WTC11 (cell line): ENCODE measurements at regions not wholly inside any gene's neighbourhood (a gene's known extent, or its start where the extent isn't known, plus 50 kb on each side); places are given as distances from the start of the nearest gene placed in this dataset.

Experiments
- ESRRA ChIP-seq: sonication (generic); formaldehyde crosslinking; IDR thresholded peaks from 2 replicates; pipeline ENCODE4 v1.8.1; 2022; ENCODE audit warnings: mild to moderate bottlenecking, missing genetic modification reagents, borderline replicate concordance
- GABPB1 ChIP-seq: sonication (generic); formaldehyde crosslinking; IDR thresholded peaks from 2 replicates; pipeline ENCODE4 v1.8.1; 2023; ENCODE audit warnings: mild to moderate bottlenecking, missing genetic modification reagents
- IRF2 ChIP-seq: sonication (generic); formaldehyde crosslinking; IDR thresholded peaks from 2 replicates; pipeline ENCODE4 v1.8.0; 2022; ENCODE audit warnings: low read depth, missing genetic modification reagents, borderline replicate concordance
- JUN ChIP-seq: sonication (generic); formaldehyde crosslinking; IDR thresholded peaks from 2 replicates; pipeline ENCODE4 v1.8.0; 2023; ENCODE audit warnings: mild to moderate bottlenecking, missing genetic modification reagents
- NR1H2 ChIP-seq: sonication (generic); formaldehyde crosslinking; IDR thresholded peaks from 2 replicates; pipeline ENCODE4 v1.9.0; 2021; ENCODE audit warnings: mild to moderate bottlenecking, moderate library complexity, missing genetic modification reagents
- TEAD4 ChIP-seq: sonication (generic); formaldehyde crosslinking; IDR thresholded peaks from 2 replicates; pipeline ENCODE4 v1.8.0; 2022; ENCODE audit warnings: mild to moderate bottlenecking, missing genetic modification reagents
- USF2 ChIP-seq: sonication (generic); formaldehyde crosslinking; IDR thresholded peaks from 2 replicates; pipeline ENCODE4 v1.8.1; 2023; ENCODE audit warnings: mild to moderate bottlenecking, missing genetic modification reagents, moderate library complexity
- ZNF219 ChIP-seq: sonication (generic); formaldehyde crosslinking; IDR thresholded peaks from 2 replicates; pipeline ENCODE4 v1.8.0; 2023; ENCODE audit warnings: missing genetic modification reagents, mild to moderate bottlenecking, borderline replicate concordance
- TF ChIP-seq, protein P1 (sequence below): fragments of 200-600 bp; IDR thresholded peaks from 2 replicates; pipeline ENCODE4 v1.8.0; 2022; ENCODE audit warnings: antibody characterized with exemption
- TF ChIP-seq, protein P2 (sequence below): sonication (generic); formaldehyde crosslinking; conservative IDR thresholded peaks from 2 replicates; pipeline ENCODE4 v1.8.1; 2022; ENCODE audit warnings: mild to moderate bottlenecking, missing genetic modification reagents
- TF ChIP-seq, protein P3 (sequence below): sonication (generic); formaldehyde crosslinking; IDR thresholded peaks from 2 replicates; pipeline ENCODE4 v1.8.1; 2022; ENCODE audit warnings: mild to moderate bottlenecking, missing genetic modification reagents, moderate library complexity, borderline replicate concordance
- TF ChIP-seq, protein P4 (sequence below): sonication (generic); formaldehyde crosslinking; IDR thresholded peaks from 2 replicates; pipeline ENCODE4 v1.8.1; 2023; ENCODE audit warnings: mild to moderate bottlenecking, moderate library complexity, missing genetic modification reagents
- TF ChIP-seq, protein P5 (sequence below): sonication (generic); formaldehyde crosslinking; IDR thresholded peaks from 2 replicates; pipeline ENCODE4 v1.8.0; 2022; ENCODE audit warnings: mild to moderate bottlenecking, missing genetic modification reagents

GRCh38 chr2:14905571-14905970 is 273.1 kb downstream of the LRATD1 start:
- TF ChIP-seq ZNF219 = no peak
- TF ChIP-seq, protein P1, sequence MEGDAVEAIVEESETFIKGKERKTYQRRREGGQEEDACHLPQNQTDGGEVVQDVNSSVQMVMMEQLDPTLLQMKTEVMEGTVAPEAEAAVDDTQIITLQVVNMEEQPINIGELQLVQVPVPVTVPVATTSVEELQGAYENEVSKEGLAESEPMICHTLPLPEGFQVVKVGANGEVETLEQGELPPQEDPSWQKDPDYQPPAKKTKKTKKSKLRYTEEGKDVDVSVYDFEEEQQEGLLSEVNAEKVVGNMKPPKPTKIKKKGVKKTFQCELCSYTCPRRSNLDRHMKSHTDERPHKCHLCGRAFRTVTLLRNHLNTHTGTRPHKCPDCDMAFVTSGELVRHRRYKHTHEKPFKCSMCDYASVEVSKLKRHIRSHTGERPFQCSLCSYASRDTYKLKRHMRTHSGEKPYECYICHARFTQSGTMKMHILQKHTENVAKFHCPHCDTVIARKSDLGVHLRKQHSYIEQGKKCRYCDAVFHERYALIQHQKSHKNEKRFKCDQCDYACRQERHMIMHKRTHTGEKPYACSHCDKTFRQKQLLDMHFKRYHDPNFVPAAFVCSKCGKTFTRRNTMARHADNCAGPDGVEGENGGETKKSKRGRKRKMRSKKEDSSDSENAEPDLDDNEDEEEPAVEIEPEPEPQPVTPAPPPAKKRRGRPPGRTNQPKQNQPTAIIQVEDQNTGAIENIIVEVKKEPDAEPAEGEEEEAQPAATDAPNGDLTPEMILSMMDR = no peak
- no peak for TF ChIP-seq JUN (CRISPR knock-in tag)
- TF ChIP-seq, protein P2, sequence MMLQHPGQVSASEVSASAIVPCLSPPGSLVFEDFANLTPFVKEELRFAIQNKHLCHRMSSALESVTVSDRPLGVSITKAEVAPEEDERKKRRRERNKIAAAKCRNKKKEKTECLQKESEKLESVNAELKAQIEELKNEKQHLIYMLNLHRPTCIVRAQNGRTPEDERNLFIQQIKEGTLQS (CRISPR knock-in tag) = no peak
- TF ChIP-seq NR1H2 = no peak
- TF ChIP-seq TEAD4 = no peak
- no peak for TF ChIP-seq ESRRA (CRISPR knock-in tag)
- TF ChIP-seq IRF2 (CRISPR knock-in tag) = no peak
- TF ChIP-seq GABPB1 = no peak
- no peak for TF ChIP-seq USF2
- TF ChIP-seq, protein P3, sequence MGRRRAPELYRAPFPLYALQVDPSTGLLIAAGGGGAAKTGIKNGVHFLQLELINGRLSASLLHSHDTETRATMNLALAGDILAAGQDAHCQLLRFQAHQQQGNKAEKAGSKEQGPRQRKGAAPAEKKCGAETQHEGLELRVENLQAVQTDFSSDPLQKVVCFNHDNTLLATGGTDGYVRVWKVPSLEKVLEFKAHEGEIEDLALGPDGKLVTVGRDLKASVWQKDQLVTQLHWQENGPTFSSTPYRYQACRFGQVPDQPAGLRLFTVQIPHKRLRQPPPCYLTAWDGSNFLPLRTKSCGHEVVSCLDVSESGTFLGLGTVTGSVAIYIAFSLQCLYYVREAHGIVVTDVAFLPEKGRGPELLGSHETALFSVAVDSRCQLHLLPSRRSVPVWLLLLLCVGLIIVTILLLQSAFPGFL (CRISPR knock-in tag) = no peak
- TF ChIP-seq, protein P4, sequence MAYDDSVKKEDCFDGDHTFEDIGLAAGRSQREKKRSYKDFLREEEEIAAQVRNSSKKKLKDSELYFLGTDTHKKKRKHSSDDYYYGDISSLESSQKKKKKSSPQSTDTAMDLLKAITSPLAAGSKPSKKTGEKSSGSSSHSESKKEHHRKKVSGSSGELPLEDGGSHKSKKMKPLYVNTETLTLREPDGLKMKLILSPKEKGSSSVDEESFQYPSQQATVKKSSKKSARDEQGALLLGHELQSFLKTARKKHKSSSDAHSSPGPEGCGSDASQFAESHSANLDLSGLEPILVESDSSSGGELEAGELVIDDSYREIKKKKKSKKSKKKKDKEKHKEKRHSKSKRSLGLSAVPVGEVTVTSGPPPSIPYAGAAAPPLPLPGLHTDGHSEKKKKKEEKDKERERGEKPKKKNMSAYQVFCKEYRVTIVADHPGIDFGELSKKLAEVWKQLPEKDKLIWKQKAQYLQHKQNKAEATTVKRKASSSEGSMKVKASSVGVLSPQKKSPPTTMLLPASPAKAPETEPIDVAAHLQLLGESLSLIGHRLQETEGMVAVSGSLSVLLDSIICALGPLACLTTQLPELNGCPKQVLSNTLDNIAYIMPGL (CRISPR knock-in tag) = no peak
- TF ChIP-seq, protein P5, sequence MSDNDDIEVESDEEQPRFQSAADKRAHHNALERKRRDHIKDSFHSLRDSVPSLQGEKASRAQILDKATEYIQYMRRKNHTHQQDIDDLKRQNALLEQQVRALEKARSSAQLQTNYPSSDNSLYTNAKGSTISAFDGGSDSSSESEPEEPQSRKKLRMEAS (CRISPR knock-in tag) = no peak
